ENCODE measurements at regions not wholly inside any gene's neighbourhood (a gene's known extent, or its start where the extent isn't known, plus 50 kb on each side); places are given as distances from the start of the nearest gene placed in this dataset.

DNA sequence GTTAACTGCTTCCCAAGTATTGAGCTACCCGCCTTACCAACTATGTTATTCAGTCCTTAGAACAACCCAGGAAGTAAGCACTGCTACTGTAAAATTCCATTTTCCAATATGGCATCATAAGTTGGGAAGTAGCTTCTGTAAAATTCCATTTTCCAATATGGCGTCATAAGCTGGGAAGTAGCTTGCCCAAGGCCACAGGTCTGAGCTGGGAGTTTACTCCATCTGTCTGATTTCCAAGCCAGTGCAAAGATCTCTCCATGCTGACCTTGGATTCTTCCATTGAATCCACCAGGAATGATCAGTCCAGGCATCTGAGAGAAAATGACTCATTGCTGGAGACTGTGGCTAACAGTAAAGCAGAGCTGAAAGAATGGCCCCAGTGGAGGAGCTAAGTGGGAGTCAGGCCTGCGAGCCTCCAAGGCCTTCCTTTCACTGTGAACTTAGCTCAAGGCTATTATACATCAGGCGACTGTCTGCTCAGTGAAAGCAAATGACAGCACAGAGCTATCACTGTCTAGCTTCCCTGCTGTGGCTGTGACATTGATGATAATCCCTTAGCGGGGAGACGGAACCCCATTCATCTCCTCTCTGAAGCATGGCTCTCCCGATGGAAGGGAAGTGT, 430.4 kb downstream of the HAPSTR1 start:
- DNase-seq (ENCODE audit: low spot score), result no peak
- H3K27ac ChIP-seq (ENCODE audit: low read depth in 1 of 2, low read length in 2 of 2), result no peak overlapping the region
- H3K9me3 ChIP-seq (ENCODE audit: control insufficient read depth in 4 of 4, low read length in 3 of 4), result no peaks in the 10 kb centered on the region
- WGBS, result 69% methylated on average over 7 of the region's 7 CpGs
- no peaks in the 10 kb centered on the region for H3K4me1 ChIP-seq (ENCODE audit: control insufficient read depth in 4 of 4, insufficient read depth in 4 of 4, low read length in 3 of 4)
- TF ChIP-seq HNF4A (conservative IDR thresholded peaks at IDR 0.05) (no peak), FOXA1 (IDR thresholded peaks at IDR 0.05) (no peak), GABPA (IDR thresholded peaks at IDR 0.05 in 1 of 2, conservative IDR thresholded peaks at IDR 0.05 in 1 of 2) (no peak), YY1 (IDR thresholded peaks at IDR 0.05) (no peak), JUND (IDR thresholded peaks at IDR 0.05) (no peak), FOXA2 (IDR thresholded peaks at IDR 0.05) (no peak), RXRA (IDR thresholded peaks at IDR 0.05) (no peak), TAF1 (conservative IDR thresholded peaks at IDR 0.05) (no peak), RAD21 (IDR thresholded peaks at IDR 0.05) (no peak), SP1 (IDR thresholded peaks at IDR 0.05) (no peak), EGR1 (IDR thresholded peaks at IDR 0.05; ENCODE audit: low read depth in 2 of 2) (no peak)
- TF ChIP-seq, protein P1, sequence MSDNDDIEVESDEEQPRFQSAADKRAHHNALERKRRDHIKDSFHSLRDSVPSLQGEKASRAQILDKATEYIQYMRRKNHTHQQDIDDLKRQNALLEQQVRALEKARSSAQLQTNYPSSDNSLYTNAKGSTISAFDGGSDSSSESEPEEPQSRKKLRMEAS (IDR thresholded peaks at IDR 0.05), result no peak
- TF ChIP-seq, protein P2, sequence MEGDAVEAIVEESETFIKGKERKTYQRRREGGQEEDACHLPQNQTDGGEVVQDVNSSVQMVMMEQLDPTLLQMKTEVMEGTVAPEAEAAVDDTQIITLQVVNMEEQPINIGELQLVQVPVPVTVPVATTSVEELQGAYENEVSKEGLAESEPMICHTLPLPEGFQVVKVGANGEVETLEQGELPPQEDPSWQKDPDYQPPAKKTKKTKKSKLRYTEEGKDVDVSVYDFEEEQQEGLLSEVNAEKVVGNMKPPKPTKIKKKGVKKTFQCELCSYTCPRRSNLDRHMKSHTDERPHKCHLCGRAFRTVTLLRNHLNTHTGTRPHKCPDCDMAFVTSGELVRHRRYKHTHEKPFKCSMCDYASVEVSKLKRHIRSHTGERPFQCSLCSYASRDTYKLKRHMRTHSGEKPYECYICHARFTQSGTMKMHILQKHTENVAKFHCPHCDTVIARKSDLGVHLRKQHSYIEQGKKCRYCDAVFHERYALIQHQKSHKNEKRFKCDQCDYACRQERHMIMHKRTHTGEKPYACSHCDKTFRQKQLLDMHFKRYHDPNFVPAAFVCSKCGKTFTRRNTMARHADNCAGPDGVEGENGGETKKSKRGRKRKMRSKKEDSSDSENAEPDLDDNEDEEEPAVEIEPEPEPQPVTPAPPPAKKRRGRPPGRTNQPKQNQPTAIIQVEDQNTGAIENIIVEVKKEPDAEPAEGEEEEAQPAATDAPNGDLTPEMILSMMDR (IDR thresholded peaks at IDR 0.05; ENCODE audit: low read depth, low read length, missing input control), result no peak
- H3K9ac ChIP-seq (ENCODE audit: low read depth in 1 of 2, low read length in 2 of 2), result no peak overlapping the region
- no peaks in the 10 kb centered on the region for H3K36me3 ChIP-seq (ENCODE audit: control insufficient read depth in 4 of 4, insufficient read depth in 3 of 4, low read depth in 1 of 4, low read length in 3 of 4)
- no peaks in the 10 kb centered on the region for H3K27me3 ChIP-seq (ENCODE audit: control insufficient read depth in 4 of 4, insufficient read depth in 4 of 4, low read length in 3 of 4)
- no peak overlapping the region for H3K4me3 ChIP-seq (ENCODE audit: low read depth in 1 of 3, low read length in 3 of 3)

DNA sequence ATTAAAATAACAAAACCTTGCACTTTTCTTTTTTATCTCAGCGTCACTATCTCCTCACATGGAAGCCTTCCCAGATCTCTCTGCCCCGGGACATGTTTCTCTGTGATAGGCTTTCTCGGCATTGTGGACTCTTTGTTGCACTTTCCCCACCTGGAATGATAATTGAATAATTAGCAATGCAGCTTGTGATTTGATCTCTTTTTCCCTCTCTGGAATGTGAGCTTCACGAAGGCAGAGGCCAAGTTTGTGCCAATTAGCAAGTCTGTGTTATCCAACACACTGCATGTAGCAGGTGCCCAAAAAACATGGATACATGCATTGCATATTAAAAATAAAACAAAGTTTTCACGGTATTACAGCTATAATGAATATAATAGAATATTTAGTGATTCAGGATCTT, 431.2 kb downstream of the HAPSTR1 start:
- Histone ChIP-seq H3K36me3 (ENCODE audit: control insufficient read depth in 4 of 4, insufficient read depth in 3 of 4, low read depth in 1 of 4, low read length in 3 of 4) (no peaks in the 10 kb centered on the region), H3K9ac (ENCODE audit: low read depth in 1 of 2, low read length in 2 of 2) (no peak overlapping the region), H3K9me3 (ENCODE audit: control insufficient read depth in 4 of 4, low read length in 3 of 4) (no peaks in the 10 kb centered on the region), H3K4me3 (ENCODE audit: low read depth in 1 of 3, low read length in 3 of 3) (no peak overlapping the region), H3K27me3 (ENCODE audit: control insufficient read depth in 4 of 4, insufficient read depth in 4 of 4, low read length in 3 of 4) (no peaks in the 10 kb centered on the region), H3K27ac (ENCODE audit: low read depth in 1 of 2, low read length in 2 of 2) (no peak overlapping the region), H3K4me1 (ENCODE audit: control insufficient read depth in 4 of 4, insufficient read depth in 4 of 4, low read length in 3 of 4) (no peaks in the 10 kb centered on the region)
- TF ChIP-seq, protein P3, sequence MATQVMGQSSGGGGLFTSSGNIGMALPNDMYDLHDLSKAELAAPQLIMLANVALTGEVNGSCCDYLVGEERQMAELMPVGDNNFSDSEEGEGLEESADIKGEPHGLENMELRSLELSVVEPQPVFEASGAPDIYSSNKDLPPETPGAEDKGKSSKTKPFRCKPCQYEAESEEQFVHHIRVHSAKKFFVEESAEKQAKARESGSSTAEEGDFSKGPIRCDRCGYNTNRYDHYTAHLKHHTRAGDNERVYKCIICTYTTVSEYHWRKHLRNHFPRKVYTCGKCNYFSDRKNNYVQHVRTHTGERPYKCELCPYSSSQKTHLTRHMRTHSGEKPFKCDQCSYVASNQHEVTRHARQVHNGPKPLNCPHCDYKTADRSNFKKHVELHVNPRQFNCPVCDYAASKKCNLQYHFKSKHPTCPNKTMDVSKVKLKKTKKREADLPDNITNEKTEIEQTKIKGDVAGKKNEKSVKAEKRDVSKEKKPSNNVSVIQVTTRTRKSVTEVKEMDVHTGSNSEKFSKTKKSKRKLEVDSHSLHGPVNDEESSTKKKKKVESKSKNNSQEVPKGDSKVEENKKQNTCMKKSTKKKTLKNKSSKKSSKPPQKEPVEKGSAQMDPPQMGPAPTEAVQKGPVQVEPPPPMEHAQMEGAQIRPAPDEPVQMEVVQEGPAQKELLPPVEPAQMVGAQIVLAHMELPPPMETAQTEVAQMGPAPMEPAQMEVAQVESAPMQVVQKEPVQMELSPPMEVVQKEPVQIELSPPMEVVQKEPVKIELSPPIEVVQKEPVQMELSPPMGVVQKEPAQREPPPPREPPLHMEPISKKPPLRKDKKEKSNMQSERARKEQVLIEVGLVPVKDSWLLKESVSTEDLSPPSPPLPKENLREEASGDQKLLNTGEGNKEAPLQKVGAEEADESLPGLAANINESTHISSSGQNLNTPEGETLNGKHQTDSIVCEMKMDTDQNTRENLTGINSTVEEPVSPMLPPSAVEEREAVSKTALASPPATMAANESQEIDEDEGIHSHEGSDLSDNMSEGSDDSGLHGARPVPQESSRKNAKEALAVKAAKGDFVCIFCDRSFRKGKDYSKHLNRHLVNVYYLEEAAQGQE (IDR thresholded peaks at IDR 0.05), result no peak
- TF ChIP-seq FOXA1 (IDR thresholded peaks at IDR 0.05), result no peak
- TF ChIP-seq, protein P2 (IDR thresholded peaks at IDR 0.05; ENCODE audit: low read depth, low read length, missing input control), result no peak
- TF ChIP-seq SP1 (IDR thresholded peaks at IDR 0.05), result no peak
- 59% methylated on average over 5 of the region's 5 CpGs for WGBS
- no peak for DNase-seq (ENCODE audit: low spot score)

All from liver (tissue), 8 donors.